Brain microvascular endothelial cell (primary cell): ENCODE measurements at regions not wholly inside any gene's neighbourhood (a gene's known extent, or its start where the extent isn't known, plus 50 kb on each side); places are given as distances from the start of the nearest gene placed in this dataset.

ENCODE experiments used
- DNase-seq: peaks from one replicate; pipeline ENCODE4 v3.0.0-alpha.2; 2020
- H3K27ac ChIP-seq: fragments of 250-450 bp; sonication (Bioruptor Pico); 2 replicates; pipeline ENCODE4 v1.5.1; 2020; ENCODE audit warnings: mild to moderate bottlenecking, moderate library complexity
- H3K27me3 ChIP-seq: fragments of 250-450 bp; sonication (Bioruptor Pico); replicated peaks from 2 replicates; pipeline ENCODE4 v1.5.1; 2020; ENCODE audit warnings: mild to moderate bottlenecking
- H3K36me3 ChIP-seq: fragments of 250-450 bp; sonication (Bioruptor Pico); replicated peaks from 2 replicates; pipeline ENCODE4 v1.5.1; 2020; ENCODE audit warnings: mild to moderate bottlenecking
- H3K4me3 ChIP-seq: 2 replicates; pipeline ENCODE4 v1.5.1; 2011; ENCODE audit warnings: low read depth, mild to moderate bottlenecking, control low read depth, low read length, moderate library complexity
- in situ Hi-C: cut with HindIII; loops from 2 replicates; pipeline ENCODE4 v1.10.0; 2017; ENCODE audit warnings: low sequenced_read_pairs, low pct_ligation_motif_present
- TF ChIP-seq, protein P1 (sequence below): IDR thresholded peaks from 2 replicates; pipeline ENCODE4 v1.5.1; 2011; ENCODE audit warnings: low read depth, mild to moderate bottlenecking, moderate library complexity, low read length, control low read depth, inconsistent platforms; ENCODE audit errors: missing control alignments

DNA sequence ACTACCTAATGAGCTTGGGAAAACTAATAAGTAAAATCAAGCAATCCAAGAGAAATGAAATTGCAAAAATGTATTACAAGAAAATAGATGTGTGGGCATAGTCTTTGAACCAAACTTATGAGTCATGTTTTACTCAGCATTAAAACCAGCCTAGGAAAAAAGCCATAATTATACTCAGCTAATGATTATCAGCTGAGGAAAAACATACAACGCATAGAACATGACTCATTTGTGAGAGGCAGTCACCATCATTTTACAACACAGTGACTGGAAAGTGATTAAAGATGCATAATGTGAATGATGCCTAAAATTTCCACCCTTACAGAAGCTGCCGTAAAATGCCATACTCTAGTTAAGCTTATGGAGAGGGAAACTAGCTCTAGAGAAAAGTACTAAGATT, 238.0 kb upstream of the EOMES start:
- in situ Hi-C loops = no loop called here
- Histone ChIP-seq H3K4me3 (no peak overlapping the region), H3K36me3 (no peaks in the 10 kb centered on the region), H3K27ac (no peak overlapping the region), H3K27me3 (no peaks in the 10 kb centered on the region)
- DNase-seq = no peak
- TF ChIP-seq, protein P1, sequence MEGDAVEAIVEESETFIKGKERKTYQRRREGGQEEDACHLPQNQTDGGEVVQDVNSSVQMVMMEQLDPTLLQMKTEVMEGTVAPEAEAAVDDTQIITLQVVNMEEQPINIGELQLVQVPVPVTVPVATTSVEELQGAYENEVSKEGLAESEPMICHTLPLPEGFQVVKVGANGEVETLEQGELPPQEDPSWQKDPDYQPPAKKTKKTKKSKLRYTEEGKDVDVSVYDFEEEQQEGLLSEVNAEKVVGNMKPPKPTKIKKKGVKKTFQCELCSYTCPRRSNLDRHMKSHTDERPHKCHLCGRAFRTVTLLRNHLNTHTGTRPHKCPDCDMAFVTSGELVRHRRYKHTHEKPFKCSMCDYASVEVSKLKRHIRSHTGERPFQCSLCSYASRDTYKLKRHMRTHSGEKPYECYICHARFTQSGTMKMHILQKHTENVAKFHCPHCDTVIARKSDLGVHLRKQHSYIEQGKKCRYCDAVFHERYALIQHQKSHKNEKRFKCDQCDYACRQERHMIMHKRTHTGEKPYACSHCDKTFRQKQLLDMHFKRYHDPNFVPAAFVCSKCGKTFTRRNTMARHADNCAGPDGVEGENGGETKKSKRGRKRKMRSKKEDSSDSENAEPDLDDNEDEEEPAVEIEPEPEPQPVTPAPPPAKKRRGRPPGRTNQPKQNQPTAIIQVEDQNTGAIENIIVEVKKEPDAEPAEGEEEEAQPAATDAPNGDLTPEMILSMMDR = no peak

DNA sequence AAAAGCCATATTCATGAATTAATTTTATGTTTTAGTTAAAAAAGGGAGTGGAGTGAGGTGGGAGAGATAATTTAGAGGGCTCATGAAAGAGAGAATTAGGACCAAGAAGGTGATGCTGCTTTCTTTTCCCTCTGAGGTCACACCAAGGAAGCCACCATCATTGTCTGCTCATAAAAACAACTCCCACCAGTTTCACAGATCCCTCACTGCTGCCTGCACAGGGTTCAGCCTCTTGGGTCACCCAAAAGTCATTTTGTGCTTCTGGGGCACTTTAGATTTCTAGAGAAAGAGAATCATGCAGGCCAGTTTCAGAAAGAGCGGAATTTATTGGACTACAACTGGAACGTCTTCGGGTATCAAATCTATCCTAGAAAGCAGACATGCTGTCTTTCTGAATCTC, 241.4 kb upstream of the EOMES start:
- Histone ChIP-seq H3K36me3 (no peaks in the 10 kb centered on the region), H3K27ac (no peak overlapping the region), H3K27me3 (no peaks in the 10 kb centered on the region), H3K4me3 (no peak overlapping the region)
- TF ChIP-seq, protein P1 = no peak
- in situ Hi-C loops = no loop called here
- DNase-seq = no peak

DNA sequence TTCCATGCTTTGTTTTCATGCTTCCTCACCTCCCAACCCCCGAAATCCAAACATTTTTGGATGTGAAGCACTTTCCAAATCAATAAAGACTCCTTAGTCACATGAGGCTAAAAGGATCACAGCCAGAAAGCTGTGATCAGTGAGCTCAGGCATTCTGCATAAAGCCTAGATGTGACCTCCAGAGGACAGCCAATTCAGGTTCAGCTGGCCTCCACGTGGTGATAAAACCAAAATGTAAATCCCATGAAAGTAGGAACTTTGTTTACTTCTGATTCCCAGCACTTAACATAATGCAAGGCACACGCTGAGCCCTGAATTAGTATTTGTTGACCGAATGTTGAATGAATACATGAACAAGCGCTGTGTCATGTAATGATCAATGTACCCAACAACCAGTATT, 249.5 kb upstream of the EOMES start:
- no peak for DNase-seq
- TF ChIP-seq, protein P1 = no peak
- Histone ChIP-seq H3K27ac (no peak overlapping the region), H3K27me3 (no peaks in the 10 kb centered on the region), H3K36me3 (no peaks in the 10 kb centered on the region), H3K4me3 (no peak overlapping the region)
- in situ Hi-C loops = no loop called here

DNA sequence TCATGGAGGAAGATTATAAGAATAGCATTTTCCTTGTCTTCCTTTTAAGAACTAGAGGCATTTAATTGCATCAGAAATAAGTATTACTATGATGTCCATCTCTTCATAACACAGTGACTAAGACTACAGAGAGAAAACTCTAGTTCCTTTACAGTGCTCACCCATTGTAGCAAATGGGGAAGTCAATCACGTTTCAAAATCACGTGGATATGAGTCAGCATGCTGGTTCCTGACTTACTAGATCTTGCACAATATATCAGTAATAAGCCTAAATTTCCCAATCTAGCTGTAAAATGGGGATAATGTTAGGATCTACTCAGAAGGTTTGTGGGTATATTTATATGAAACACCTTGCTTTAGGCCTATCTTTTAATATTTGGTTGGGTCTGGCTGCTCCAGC, 254.8 kb upstream of the EOMES start:
- in situ Hi-C loops = no loop called here

DNA sequence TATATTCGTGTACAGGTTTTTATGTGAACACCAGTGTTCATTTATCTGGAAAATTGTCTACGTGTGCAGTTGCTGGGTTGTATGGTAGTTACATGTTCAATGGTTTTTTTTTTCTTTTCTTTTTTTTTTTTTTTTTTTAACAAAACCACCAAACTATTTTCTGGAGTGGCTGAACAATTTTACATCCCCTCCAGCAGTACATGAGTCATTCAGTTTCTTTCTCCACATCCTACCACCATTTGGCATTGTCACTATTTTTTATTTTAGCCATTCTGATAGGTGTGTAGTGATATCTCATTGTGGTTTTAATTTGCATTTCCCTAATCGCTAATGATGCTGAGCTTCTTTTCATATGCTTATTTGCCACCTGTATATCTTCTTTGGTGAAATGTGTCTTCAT, 256.3 kb upstream of the EOMES start:
- Histone ChIP-seq H3K4me3 (no peak overlapping the region), H3K27me3 (no peaks in the 10 kb centered on the region), H3K36me3 (no peaks in the 10 kb centered on the region), H3K27ac (no peak overlapping the region)
- DNase-seq = no peak
- in situ Hi-C loops = no loop called here
- TF ChIP-seq, protein P1 = no peak

More for the DNA sequence above, 254.8 kb upstream of the EOMES start:
- Histone ChIP-seq H3K36me3 (no peaks in the 10 kb centered on the region), H3K27me3 (no peaks in the 10 kb centered on the region), H3K27ac (no peak overlapping the region), H3K4me3 (no peak overlapping the region)
- TF ChIP-seq, protein P1 = no peak
- no peak for DNase-seq

DNA sequence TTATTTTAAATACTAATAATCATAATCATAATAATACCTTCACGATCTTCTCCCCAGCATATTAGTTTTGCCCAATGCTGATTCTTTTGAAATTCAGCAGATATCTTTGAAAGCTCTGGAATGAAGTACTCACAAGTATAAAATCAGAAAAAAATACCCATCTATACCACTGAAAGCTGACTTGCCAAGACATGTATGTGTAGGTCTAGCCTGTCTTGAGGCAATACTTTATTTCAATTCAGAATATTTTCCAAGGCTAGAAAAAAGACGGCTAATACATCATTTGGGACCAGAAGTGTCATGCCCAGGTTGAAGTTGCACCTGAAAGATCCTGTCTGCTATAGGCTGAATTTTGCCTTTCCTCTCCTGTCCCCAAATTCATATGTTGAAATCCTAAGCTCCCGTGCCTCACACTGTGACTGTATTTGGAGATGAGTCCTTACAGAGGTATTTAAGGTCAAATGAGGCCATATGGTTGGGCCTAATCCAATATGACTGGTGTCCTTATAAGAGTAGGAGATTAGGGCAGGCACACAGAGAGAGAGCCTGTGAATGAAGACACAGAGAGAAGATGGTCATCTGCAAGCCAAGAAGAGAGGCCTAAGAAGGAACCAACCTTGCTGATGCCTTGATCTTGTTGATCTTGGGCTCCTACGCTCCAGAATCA, 255.9 kb upstream of the CMC1 start:
- H3K27ac ChIP-seq = no peak overlapping the region
- TF ChIP-seq, protein P1 = no peak
- no peaks in the 10 kb centered on the region for H3K27me3 ChIP-seq
- DNase-seq = no peak
- H3K4me3 ChIP-seq = no peak overlapping the region
- in situ Hi-C loops = no loop called here
- no peaks in the 10 kb centered on the region for H3K36me3 ChIP-seq
